Upper lobe of left lung (tissue), 6 donors: ENCODE measurements at regions not wholly inside any gene's neighbourhood (a gene's known extent, or its start where the extent isn't known, plus 50 kb on each side); places are given as distances from the start of the nearest gene placed in this dataset.

Experiments used
- ATAC-seq, 2 donors: fragments of 200-7000 bp; cut with Tn5 transposase; one replicate each; pipeline ENCODE4 v1.9.1; 2022; ENCODE audit warnings: mild to moderate bottlenecking in 2 of 2, moderate library complexity in 2 of 2; ENCODE audit not compliant: low FRiP score in 2 of 2
- DNase-seq, 2 donors: peaks; one replicate each; pipeline ENCODE4 v3.0.0-alpha.2; 2019 to 2020
- H3K27ac ChIP-seq, 4 donors: fragments of 200-600 bp; sonication (generic); one replicate each; pipeline ENCODE4 v1.5.1; 2016 to 2019
- H3K27me3 ChIP-seq, 4 donors: fragments of 200-600 bp; sonication (generic); one replicate each; pipeline ENCODE4 v1.5.1; 2017 to 2019
- H3K36me3 ChIP-seq, 4 donors: fragments of 200-600 bp; sonication (generic); one replicate each; pipeline ENCODE4 v1.5.1; 2016 to 2019
- H3K4me1 ChIP-seq, 4 donors: fragments of 200-600 bp; sonication (generic); one replicate each; pipeline ENCODE4 v1.5.1; 2018 to 2019
- H3K4me3 ChIP-seq, 4 donors: fragments of 200-600 bp; sonication (generic); one replicate each; pipeline ENCODE4 v1.5.1; 2017 to 2019; ENCODE audit warnings: mild to moderate bottlenecking in 2 of 4, moderate library complexity in 1 of 4
- H3K9me3 ChIP-seq, 4 donors: fragments of 200-600 bp; sonication (generic); one replicate each; pipeline ENCODE4 v1.5.1; 2018 to 2019
- CTCF ChIP-seq, 6 experiments: fragments of 450-650 bp in 4 of 6; fragments of 200-600 bp in 2 of 6; sonication (generic) in 2 of 6; IDR thresholded peaks; one replicate each; pipeline ENCODE4 v1.5.1; 2016 to 2019; ENCODE audit warnings: antibody characterized with exemption in 6 of 6
- EP300 ChIP-seq, 4 donors: sonication (generic); formaldehyde crosslinking; IDR thresholded peaks; one replicate each; pipeline ENCODE4 v1.5.1; 2017; ENCODE audit warnings: antibody characterized with exemption in 4 of 4, control low read depth in 2 of 4
- POLR2A ChIP-seq, 4 donors: fragments of 450-650 bp; IDR thresholded peaks; one replicate each; pipeline ENCODE4 v1.5.1; 2016 to 2017; ENCODE audit warnings: antibody characterized with exemption in 4 of 4, mild to moderate bottlenecking in 2 of 4
- POLR2AphosphoS5 ChIP-seq, 2 donors: sonication (generic); formaldehyde crosslinking; IDR thresholded peaks; one replicate each; pipeline ENCODE4 v1.5.1; 2017; ENCODE audit warnings: antibody characterized with exemption in 2 of 2
- WGBS, 2 donors: methylation state at CpG; one replicate each; pipeline ENCODE4 v1.1.5; 2017 to 2018; 5-methylcytosine and 5-hydroxymethylcytosine counted together
- donor health status: DM: no; HTN: no; CAD: no; lungs with moderate emphysema.
- donor health status: DM: no; HTN: yes; CAD: no; lungs with severe emphysema.

- Histone ChIP-seq H3K9me3 (no peaks in the 10 kb centered on the region), H3K36me3 (peaks cover 0 to 5% (median 0%) of the 10 kb centered on the region in 4 donors), H3K27ac (no peak overlapping the region), H3K4me1 (no peaks in the 10 kb centered on the region), H3K4me3 (no peak overlapping the region), H3K27me3 (no peaks in the 10 kb centered on the region)
- TF ChIP-seq CTCF (IDR thresholded peaks at IDR 0.05) (no peak), POLR2AphosphoS5 (IDR thresholded peaks at IDR 0.05) (no peak), EP300 (IDR thresholded peaks at IDR 0.05) (no peak), POLR2A (IDR thresholded peaks at IDR 0.05) (no peak)
- ATAC-seq (no peak), DNase-seq (no peak)
- 72 to 80% methylated on average over 1 of the region's 1 CpG for WGBS, 2 donors
These were observed 182.3 kb upstream of the STK17B start for GRCh38 chr2:196353717-196354116.

GRCh38 chr2:196354186-196354585, 182.8 kb upstream of the STK17B start:
- no peak for TF ChIP-seq EP300 (IDR thresholded peaks at IDR 0.05)
- TF ChIP-seq CTCF (IDR thresholded peaks at IDR 0.05), result no peak
- TF ChIP-seq POLR2A (IDR thresholded peaks at IDR 0.05), result no peak
- no peak for TF ChIP-seq POLR2AphosphoS5 (IDR thresholded peaks at IDR 0.05)
- Histone ChIP-seq H3K4me1 (no peaks in the 10 kb centered on the region), H3K36me3 (peaks cover 0 to 5% (median 0%) of the 10 kb centered on the region in 4 donors), H3K27ac (no peak overlapping the region), H3K9me3 (no peaks in the 10 kb centered on the region), H3K4me3 (no peak overlapping the region), H3K27me3 (no peaks in the 10 kb centered on the region)
- 94 to 100% methylated on average over 3 to 4 of the region's 4 CpGs for WGBS, 2 donors
- DNase-seq (peak in 1 of 2 donors; percentile 52), ATAC-seq (no peak)

GRCh38 chr2:196356332-196356731, 185.0 kb upstream of the STK17B start:
- DNase-seq, result no peak
- Histone ChIP-seq H3K4me3 (peak overlapping the region in 3 of 4 donors; percentile 12 to 44 (median 42)), H3K27ac (no peak overlapping the region), H3K36me3 (peaks cover 0 to 5% (median 0%) of the 10 kb centered on the region in 4 donors), H3K27me3 (no peaks in the 10 kb centered on the region), H3K4me1 (no peaks in the 10 kb centered on the region), H3K9me3 (no peaks in the 10 kb centered on the region)
- TF ChIP-seq POLR2AphosphoS5 (IDR thresholded peaks at IDR 0.05), result no peak
- no peak for TF ChIP-seq EP300 (IDR thresholded peaks at IDR 0.05)
- no peak for TF ChIP-seq CTCF (IDR thresholded peaks at IDR 0.05)
- TF ChIP-seq POLR2A (IDR thresholded peaks at IDR 0.05), result no peak
- 56% methylated on average over 4 of the region's 4 CpGs for WGBS, 2 donors
- ATAC-seq, result no peak

GRCh38 chr2:196360650-196361049, 189.3 kb upstream of the STK17B start:
- Histone ChIP-seq H3K4me3 (peak overlapping the region; percentile 19 to 44 (median 42)), H3K4me1 (peaks cover 0 to 3% (median 0%) of the 10 kb centered on the region in 4 donors), H3K36me3 (no peaks in the 10 kb centered on the region), H3K27ac (peak overlapping the region in 3 of 4 donors; percentile 35 to 76 (median 53)), H3K9me3 (no peaks in the 10 kb centered on the region), H3K27me3 (no peaks in the 10 kb centered on the region)
- ATAC-seq (no peak), DNase-seq (no peak)
- TF ChIP-seq CTCF (IDR thresholded peaks at IDR 0.05) (no peak), POLR2AphosphoS5 (IDR thresholded peaks at IDR 0.05) (no peak), EP300 (IDR thresholded peaks at IDR 0.05) (no peak), POLR2A (IDR thresholded peaks at IDR 0.05) (no peak)

GRCh38 chr2:196361606-196362326, 190.4 kb upstream of the STK17B start:
- peak; percentile 49 to 57 for ATAC-seq
- Histone ChIP-seq H3K4me3 (peak overlapping the region; percentile 19 to 44 (median 42)), H3K27ac (peak overlapping the region; percentile 35 to 76 (median 53)), H3K4me1 (peaks cover 0 to 3% (median 0%) of the 10 kb centered on the region in 4 donors), H3K27me3 (no peaks in the 10 kb centered on the region), H3K9me3 (no peaks in the 10 kb centered on the region), H3K36me3 (no peaks in the 10 kb centered on the region)
- WGBS, 2 donors, result 45 to 51% methylated on average over 7 of the region's 7 CpGs
- no peak for DNase-seq
- no peak for TF ChIP-seq CTCF (IDR thresholded peaks at IDR 0.05)
- TF ChIP-seq POLR2AphosphoS5 (IDR thresholded peaks at IDR 0.05), result peak; percentile 28 to 65
- TF ChIP-seq EP300 (IDR thresholded peaks at IDR 0.05), result peak in 1 of 4 donors; percentile 39
